MM.1S (cell line): ENCODE measurements at regions not wholly inside any gene's neighbourhood (a gene's known extent, or its start where the extent isn't known, plus 50 kb on each side); places are given as distances from the start of the nearest gene placed in this dataset.

Source experiments
- EZH2phosphoT487 ChIP-seq: fragments of 300-600 bp; sonication (generic); IDR thresholded peaks from 2 replicates; pipeline ENCODE4 v1.6.1; 2018; ENCODE audit warnings: antibody characterized with exemption, low read length
- TF ChIP-seq, protein P1 (sequence below): fragments of 300-600 bp; sonication (generic); IDR thresholded peaks from 2 replicates; pipeline ENCODE4 v1.5.1; 2016; ENCODE audit warnings: antibody characterized with exemption, low read length, mixed read lengths

DNA sequence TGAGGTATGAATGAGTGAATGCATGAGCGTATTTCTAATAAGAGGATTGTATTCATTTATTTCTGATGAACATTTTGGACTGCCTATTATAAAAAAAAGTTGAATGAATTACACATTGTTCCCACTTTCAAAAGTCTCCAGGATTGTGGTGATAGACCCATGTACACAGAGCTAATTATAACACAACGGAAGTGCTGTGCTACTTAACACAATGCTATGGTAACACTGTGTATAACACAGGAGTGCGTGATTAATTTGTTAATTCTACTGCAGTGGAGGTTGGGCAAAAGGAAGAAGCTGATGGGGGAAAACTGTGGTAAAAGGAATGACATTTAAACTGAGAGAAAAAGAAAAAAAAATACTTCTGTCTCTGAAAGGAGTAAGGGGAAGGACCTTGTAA is 147.8 kb upstream of the MEF2C start:
- TF ChIP-seq, protein P1, sequence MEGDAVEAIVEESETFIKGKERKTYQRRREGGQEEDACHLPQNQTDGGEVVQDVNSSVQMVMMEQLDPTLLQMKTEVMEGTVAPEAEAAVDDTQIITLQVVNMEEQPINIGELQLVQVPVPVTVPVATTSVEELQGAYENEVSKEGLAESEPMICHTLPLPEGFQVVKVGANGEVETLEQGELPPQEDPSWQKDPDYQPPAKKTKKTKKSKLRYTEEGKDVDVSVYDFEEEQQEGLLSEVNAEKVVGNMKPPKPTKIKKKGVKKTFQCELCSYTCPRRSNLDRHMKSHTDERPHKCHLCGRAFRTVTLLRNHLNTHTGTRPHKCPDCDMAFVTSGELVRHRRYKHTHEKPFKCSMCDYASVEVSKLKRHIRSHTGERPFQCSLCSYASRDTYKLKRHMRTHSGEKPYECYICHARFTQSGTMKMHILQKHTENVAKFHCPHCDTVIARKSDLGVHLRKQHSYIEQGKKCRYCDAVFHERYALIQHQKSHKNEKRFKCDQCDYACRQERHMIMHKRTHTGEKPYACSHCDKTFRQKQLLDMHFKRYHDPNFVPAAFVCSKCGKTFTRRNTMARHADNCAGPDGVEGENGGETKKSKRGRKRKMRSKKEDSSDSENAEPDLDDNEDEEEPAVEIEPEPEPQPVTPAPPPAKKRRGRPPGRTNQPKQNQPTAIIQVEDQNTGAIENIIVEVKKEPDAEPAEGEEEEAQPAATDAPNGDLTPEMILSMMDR: no peak
- no peak for TF ChIP-seq EZH2phosphoT487
